CD4-positive, alpha-beta T cell treated with Interleukin-6 for 4 hours (primary cell): ENCODE measurements at regions not wholly inside any gene's neighbourhood (a gene's known extent, or its start where the extent isn't known, plus 50 kb on each side); places are given as distances from the start of the nearest gene placed in this dataset.

Experiments
- DNase-seq: peaks from one replicate; pipeline ENCODE4 v3.0.0-alpha.2; 2020; ENCODE audit warnings: mixed read lengths

DNA sequence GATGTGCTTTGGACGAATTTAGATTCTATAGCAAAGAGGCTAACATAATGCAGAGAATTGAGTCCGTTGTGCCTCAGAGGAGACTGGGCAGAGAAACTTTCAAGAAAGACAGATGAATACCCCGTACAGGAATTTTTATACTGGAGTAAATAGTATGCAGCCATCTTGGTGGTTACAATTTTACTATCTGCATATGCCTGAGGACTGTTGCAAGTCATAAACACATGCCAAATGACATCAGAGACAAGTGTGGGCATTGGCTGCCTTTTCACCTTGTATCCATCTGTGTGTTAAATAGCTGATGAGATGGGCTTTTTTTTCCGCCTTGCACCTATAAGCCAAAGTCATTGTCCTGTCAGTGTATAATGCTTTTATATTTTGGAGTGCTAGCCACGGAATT, 267.5 kb upstream of the SP4 start:
- DNase-seq = no peak

DNA sequence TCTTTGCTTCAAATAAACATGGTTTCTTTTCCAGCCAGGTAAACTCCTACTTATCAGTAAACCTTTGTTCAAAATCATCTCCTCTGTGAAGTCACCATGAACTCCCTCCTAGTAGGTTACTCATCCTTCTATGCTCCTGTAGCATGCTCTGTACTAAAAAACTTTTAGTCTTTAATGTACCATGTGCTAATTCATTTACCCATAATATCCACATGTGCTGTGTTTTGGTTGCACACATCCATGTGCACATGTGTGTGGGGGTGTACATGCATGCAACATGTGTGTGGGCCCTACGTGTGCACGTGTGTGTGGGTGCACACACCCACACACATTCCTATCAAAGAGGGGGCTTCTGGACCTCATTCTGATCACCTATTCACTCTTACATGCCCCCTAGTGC, 259.9 kb upstream of the SP4 start:
- no peak for DNase-seq

DNA sequence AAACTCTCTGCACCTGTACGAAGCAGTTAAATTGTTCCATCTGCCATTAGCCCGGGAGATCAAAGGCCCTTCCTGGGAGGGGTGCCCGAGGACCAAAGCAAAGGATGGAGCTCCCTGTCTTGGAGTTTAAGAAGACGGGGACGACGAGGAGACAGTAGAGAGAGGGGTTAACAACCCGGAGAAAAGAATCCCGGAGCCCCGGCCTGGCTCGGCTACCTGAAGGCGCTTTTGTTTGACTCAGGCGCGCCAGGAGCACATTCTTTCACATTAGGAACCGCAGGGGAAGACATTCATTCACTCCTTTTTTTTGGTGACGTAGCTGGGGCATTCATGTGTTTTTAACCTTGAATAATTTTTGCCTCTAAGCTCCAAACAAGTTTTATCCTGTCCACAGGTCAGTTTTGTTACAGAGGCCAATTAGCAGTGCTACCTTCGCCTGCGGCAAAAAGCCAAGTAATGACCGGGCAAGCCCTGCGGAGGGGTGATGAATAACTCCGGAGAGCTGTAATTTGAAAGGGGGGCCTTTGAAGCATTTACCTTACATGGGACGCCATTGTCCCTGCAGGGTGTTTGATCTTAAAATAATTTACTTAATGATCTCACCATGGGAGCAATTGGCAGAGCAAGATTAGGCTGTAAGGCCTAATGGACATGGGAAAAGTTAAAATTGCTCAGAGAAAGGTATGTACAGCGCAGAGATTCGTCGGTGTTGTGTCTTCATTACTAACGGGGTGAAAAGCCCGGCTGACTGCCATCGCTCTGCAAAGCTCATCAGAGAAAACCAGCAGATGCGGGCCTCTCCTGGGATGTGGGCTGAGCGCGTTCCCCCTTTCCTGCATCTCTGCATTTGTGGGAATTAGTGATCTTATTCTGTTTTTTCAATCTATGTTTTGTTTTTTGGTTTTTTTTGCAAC, 258.0 kb upstream of the SP4 start:
- DNase-seq = no peak

DNA sequence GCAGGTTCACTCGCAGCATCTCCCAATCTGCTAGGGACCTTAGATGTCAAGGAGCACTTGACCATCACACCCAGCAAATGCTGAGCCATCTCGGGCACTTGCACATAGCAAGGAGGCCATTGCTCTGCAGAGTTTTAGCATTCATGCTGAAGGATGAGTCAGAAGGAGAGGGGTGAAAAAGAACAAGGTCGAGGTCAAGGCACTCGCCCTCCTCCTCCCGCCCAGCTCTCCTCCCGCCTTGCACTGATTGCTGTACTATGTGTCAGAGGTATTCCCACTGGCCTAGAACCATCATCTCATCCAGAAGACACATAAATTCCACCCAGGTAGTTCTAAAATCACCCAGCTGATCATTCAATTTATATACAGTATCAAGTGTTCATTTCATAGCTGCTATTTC, 255.1 kb upstream of the SP4 start:
- no peak for DNase-seq

DNA sequence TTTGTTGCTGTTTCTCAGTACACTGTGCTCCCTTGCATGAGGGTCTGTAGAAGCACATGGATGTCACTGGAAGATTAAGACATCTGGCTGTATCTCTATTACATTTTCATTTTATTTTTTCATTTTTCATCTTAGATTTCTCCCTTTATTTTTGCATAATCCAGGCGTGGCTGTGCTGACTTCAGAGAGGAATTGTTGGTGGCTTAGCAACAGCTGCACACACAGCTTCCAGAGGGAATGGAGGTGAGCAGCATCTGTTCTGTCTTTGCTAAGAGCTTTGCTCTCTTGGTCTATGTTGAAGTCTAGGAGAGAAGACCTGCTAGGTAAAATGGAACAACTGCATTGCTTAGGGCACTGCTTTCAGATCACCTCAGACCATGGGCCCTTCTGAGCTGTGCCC, 254.4 kb upstream of the SP4 start:
- no peak for DNase-seq

DNA sequence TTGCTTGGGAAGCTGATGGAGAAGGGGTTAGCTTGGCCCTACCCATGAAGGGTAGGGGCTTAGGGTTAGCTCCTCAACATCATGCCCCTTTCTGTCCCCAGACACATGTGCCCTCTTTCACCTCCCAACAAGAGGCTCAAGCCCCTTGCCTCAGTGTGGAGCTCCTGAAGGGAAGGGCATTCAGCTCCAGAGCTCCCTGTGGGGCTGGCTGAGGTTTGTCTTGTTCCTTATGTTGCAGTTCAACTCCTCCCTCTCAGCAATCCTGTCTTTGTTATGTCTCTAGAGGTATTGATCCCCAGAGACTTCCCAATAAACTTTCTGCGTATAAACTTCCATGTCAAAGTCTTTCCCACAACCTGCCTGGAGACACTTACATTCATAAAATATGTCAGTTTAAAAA, 252.2 kb upstream of the SP4 start:
- DNase-seq = no peak

DNA sequence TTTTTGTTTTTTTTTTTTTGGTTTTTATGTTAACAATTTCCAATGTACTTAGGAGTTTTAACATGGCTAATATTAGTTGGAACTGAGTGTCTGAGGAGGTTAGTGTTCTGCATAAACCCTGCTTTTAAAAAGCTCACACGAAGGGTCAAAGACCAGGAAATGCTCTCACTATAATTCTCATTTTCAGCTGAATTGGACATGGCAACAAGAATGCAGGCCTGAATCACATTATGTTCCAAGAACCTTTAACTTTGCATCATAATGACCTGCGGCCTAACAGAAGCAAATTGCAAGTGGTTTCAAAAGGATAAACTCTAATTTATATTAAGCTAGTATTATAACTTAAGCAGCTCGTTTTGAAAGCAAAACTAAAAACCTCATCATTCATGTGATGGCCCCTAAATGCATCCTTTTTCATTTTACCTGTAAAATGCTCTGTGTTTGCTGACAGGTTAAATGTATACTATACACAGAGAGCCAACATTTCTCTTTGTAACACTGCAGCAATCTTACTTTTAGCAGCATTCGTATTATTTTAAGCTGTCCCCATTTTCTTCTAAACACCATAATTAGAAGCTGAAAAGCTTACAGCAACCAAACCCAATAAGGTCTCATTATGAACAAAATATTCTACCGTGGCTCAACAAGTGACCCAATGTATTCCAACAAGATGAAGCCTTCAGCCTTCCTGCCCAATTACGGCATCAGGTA, 242.8 kb upstream of the SP4 start:
- no peak for DNase-seq

DNA sequence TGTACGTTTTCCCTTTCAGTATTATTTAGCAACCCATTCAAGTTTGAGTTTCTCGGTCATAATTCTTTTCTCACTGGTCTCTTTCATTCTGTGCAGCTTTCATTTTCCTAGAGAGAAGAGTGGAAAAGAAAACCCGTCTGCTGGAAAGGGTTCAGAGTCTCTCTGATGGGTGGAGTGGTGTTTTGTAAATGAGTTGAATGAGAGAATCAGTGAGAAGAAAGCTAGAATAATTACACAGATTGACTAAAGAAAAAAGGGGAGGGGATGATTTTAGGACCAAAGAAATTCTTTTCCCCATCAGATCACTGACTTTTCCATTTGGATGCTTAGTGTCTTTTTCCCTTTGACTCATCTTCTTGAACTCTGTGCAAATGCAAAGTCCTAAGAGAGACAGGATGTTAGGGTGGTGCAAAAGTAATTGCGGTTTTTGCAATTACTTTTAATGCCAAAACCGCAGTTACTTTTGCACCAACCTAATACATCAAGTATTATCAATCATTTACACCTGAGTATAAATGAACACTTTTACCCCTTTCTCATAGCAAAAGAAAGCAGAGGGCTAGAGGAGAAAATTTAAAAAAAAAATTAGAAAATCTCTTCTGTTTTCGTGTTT, 242.1 kb upstream of the SP4 start:
- no peak for DNase-seq

DNA sequence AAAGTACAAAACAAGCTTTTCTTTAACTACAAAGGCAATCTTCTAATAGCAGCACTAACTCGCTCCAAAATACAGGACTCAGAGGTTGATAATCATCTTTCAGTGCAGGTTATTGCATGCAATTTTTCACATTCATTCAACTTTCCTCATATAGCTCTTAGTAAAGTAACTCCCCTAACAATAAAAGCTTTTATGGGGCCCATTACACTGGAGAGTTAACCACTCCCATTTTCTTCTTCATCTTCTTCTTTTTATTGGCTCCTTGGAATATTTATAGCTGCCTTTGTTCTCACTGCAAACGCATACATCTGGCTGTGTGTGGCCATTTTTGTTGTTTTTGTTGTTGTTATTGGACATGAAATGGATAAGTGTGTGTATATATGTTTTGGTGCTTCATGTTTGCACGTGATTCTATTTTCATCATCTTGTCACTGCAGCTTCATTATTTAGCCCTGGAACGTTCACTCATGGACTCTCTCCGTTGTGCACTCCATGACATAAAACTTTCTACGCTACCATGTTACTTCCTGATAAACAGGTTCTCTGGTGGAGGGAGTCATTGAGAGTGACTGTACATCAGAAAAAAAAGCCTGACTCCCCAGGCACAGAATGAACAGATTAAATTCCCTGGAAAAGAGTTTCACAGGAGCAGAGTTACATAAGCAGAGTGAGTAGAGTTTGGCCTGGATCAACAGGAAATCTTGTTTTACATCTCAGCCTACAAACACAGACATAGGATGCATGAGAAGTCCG, 236.4 kb upstream of the SP4 start:
- DNase-seq = no peak

DNA sequence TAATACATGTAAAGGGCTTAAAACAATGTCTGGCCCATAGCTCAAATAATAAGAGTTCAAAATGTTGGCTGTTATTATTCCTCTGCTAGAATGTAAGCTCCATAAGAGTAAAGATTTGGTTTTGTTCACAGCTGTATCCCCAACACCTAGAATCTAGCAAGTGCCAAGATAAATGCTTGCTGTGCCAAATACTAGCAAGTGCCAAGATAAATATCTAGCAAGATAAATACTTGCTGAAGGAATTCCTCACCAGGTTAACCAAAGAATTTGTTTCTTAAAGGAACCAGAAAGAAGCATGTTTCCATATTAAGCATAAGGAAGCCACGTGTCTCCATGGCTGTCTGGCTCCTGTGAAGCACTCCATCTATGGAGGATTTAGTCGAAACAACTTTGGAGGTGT, 235.2 kb upstream of the SP4 start:
- DNase-seq = no peak

DNA sequence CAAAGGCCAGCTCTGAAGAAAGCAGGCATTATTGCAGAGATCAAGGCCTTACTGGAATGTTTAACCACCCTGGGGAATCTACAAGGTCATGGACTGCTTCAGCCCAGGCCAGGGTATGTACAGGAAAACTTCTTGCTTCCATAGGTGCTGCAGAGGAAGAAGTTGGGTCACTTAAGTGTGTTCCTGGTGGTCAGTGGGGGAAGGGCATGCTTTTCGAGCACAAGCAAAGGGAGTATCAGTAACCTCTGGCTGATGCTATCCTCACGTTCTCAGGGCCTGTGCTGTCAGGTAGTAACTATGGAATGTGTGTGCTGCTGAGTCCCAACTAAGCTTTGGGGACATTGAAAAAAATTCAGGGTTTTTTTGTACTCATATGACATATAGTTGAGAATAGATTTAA, 234.0 kb upstream of the SP4 start:
- DNase-seq = no peak

DNA sequence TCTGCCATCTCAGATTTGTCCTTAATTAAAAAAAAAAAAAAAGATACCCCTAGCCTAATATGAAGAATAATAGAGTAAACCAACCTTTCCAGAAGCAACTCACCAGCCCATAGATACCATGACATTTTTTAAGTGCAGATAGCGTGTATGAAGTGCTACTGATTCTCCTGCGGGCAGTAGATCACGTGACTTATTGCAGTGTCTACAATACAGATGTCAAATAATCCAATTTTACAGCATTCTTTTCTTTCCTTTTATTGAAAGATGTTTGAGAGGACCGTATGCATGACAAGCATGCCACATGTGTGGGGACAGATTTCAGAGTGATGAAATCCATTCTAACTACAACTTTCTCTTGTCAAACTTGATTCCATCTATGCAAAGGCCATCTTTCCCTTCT, 232.9 kb upstream of the SP4 start:
- DNase-seq = no peak

DNA sequence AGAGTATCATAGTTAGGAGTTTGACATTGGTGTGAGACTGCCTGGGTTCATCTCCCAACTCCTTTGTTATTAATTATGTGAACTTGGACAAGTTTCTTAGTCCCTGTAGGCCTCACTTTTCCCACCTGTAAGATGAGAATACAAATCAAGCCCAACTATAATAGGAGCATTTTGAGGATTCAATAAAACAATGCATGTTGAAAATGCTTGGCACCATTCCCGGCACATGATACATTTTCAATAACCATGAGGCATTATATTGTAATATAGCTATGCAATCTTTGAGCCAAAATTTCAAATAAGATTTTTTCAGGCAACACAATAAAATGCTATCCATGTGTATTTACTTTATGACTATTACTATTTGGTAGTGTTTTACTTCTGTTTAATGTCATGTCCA, 229.0 kb upstream of the SP4 start:
- DNase-seq = no peak

DNA sequence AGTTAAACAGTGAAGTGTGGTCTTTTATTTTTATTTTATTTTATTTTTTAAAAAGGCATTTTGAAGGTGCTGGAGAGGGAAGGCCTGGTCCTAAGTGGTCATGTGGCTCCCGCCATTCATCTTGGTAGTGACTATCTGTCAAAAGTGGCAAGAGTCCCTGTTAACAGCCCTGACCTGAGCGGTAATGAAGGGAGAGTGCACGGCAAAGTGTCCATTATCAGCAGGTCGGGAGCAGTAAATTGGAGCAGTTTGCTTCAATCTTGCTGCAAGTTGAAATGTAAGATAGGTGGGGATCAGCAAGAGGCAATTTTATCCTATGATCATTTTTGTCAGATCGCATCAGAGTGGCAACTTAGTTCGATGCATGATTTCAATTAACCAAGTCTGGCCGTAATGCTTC, 227.4 kb upstream of the SP4 start:
- no peak for DNase-seq

DNA sequence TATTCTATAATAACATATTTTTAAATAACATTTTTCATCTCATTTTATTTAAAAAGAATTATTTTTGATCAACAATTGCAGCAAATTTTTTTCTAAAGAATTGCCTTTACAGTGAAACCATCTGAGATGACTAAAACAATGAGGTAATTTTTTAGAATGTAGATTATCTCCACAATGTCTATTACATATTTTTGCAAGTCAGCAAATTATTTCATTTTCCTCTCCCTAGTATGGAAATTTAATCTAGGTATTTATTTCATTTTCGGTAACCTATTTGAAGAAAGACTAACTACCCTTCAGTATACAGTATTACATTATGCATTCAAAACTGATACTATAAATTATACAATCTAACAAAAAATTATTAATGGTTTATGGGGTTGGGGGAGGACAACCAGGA, 213.2 kb upstream of the SP4 start:
- no peak for DNase-seq

DNA sequence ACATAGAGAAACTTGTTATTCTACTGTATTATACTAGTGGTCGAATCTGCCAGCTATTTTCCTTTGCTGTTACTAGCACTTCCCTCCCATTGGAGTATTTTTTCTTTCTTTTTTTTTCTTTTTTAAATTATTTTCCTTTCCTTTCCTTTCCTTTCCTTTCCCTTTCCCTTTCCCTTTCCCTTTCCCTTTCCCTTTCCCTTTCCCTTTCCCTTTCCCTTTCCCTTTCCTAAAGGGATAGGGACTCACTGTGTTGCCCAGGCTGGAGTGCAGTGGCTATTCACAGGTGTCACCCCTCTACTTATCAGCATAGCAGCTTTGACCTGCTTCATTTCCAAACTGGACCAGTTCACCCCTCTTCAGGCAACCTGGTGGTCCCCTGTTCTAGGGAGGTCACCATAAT, 212.6 kb upstream of the SP4 start:
- DNase-seq = no peak

DNA sequence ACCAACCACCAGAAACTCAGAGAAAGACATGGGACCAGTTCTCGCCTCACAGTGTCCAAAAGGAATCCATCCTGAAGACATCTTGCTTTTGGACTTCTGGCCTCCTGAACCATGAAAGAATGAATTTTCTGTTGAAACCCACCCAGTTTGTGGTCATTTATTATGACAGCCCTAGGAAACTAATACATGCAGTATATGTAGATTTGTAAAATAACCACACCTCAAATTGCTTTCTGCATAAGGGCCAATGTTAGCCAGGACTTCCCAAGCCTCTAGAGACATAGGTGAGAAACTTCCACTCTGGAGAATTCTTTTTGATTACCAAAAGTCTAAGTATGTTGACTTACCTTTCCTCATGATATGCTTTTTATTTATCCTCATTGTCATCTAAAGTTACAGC, 210.5 kb upstream of the SP4 start:
- DNase-seq = no peak

DNA sequence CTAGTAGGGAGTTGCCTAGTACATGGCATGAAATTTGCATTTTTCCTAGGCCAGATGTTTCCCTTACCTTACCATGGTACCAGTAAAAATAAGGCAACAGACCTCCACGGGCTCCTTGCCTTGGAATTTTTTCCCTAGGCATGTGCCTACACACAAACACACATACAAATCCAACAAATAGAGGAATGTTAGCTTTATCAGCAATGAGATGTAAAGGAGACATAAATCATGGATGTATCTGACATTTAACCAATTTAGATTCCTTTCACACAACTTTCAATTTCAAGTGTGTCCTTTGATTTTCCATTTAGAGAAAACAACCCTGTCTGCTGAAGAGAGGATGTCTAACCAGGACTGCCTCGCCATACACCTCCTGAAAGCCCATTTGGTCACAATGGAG, 209.7 kb upstream of the SP4 start:
- no peak for DNase-seq

DNA sequence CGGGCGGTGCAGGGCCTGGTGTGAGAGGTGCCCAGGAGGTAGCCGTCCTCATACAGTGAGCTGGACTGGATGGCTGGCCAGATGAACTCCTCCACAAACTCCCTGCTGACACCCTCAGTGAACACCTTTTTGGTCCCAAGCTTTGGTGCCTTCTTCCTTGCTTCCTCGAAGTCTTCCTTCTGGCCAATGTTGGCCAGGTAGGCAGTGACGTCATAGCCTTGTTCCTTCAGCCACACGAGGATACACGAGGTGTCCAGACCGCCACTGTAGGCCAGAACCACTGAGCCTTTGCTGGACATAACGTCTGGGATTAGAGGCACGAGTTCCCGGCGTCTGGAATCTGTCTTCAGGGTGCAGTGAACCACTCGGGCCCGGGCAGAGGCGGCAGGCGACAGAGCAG, 206.8 kb upstream of the SP4 start:
- DNase-seq = no peak

DNA sequence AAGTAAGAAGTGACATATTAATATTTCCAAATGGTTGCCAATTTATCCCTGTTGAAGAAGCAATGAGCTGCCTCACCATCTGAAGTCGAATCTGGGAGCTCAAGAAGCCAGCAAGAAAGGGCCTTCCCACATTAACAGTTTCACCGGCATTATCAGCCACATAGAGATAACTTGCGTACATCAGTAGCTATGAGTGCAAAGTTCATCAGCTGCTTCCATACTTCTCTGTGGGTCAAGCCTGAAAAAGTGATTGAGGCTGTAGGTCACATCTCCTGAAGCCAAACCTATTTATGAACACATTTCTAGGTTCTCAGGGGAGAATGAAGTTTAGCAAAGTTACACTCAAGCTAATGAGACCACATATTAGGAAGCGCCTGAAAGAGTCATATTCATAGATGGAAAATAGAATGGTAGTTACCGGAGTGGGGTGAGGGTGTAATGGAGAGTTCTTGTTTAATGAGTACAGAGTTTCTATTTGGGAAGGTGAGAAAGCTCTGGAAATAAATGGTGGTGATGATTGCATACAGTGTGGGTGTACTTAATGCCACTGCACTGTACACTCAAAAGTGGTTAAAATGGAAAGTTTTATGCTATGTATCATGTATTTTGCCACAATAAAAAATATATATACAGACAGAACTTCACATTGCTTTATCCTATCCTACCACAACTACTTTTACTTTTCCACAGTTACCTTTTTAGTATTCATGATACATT, 189.3 kb upstream of the SP4 start:
- DNase-seq = no peak

DNA sequence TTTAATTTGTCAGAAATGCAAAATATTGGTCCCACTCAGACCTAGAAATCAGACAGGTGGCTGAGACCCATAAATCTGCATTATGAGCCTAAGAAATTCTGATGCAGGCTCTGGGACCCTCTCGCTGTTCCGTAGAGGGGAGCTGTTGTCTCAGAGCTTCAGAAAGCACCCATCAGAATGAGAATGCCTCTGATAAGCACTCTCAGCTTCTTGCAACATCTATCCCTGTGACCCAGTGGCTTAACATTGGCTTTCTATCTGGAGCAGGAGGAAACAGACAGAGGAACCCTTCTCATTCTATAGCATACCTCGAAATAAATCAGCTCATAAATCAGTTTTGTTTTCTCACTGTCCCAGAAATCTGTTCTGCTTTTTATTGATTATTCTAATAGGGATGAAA, 184.6 kb upstream of the SP4 start:
- no peak for DNase-seq

DNA sequence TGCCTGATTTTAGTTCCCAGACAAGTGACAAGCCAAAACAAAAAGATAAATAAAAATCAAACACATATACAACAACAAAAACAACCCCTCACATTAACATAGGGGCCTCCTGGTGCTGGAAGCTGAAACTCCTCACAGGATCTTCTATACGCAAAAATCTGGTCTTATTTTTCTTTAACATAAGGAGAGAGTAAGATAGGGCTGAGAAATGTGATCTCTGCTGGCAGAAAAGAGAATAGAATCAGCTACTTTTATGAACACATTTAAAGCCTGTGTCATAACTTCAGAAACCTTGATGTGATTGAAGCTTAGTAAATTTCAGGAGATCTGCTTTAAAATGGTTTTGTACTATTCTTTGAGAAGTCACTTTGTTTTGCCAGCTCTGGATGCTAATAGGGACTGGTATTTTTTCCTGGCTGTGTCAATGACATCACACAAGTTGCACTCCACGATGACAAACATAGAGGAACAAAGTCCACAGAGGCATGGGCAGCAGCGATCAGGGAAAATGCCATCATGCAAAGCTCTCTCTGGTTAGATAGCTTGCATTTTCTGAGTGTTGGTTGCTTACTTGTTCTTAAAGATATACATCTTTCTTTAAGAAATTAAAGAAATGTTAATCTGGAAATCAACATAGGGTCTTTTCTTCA, 176.6 kb upstream of the SP4 start:
- no peak for DNase-seq
